SH-SY5Y (cell line): ENCODE measurements at regions not wholly inside any gene's neighbourhood (a gene's known extent, or its start where the extent isn't known, plus 50 kb on each side); places are given as distances from the start of the nearest gene placed in this dataset.

ENCODE experiments used
- GATA2 ChIP-seq: IDR thresholded peaks from 2 replicates; pipeline ENCODE4 v1.6.1; 2011; ENCODE audit warnings: mild to moderate bottlenecking, low read depth, low read length
- GATA3 ChIP-seq: IDR thresholded peaks from 2 replicates; pipeline ENCODE4 v1.6.1; 2011; ENCODE audit warnings: low read depth, mild to moderate bottlenecking, low read length, moderate library complexity

DNA sequence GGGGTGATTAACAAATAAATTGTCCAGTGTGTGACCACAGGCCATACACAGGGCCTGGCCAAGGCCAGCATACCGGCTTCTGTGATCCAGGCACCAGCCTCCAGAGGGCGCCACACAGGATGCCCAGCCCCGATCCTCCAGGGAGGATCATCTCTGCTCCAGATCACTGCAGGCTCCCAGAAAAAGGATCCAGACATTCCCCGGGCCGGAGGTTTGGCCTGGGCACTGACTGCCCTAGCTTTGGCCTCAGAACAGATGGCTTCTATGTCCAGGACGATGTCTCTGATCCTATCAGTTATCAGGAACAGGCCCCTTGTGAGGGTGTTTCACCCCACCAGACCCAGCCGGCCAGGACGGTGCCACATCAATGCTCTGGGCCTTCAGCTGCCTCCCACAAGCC is 74.5 kb upstream of the LMO1 start:
- TF ChIP-seq GATA3 (no peak), GATA2 (peak; percentile 87)
